ENCODE measurements at regions not wholly inside any gene's neighbourhood (a gene's known extent, or its start where the extent isn't known, plus 50 kb on each side); places are given as distances from the start of the nearest gene placed in this dataset.

- DNase-seq = no peak
- WGBS, 3 donors = 60 to 83% (median 73%) methylated on average over 3 of the region's 3 CpGs
- peaks cover 9% of the 10 kb centered on the region for H3K4me1 ChIP-seq (ENCODE audit: insufficient read depth)
- intact Hi-C loops (cut with DNase I) = no loop called here
- no peaks in the 10 kb centered on the region for H3K27me3 ChIP-seq
- H3K36me3 ChIP-seq = no peaks in the 10 kb centered on the region
- H3K27ac ChIP-seq = no peak overlapping the region
- no peak for TF ChIP-seq CTCF (IDR thresholded peaks at IDR 0.05)
- TF ChIP-seq EP300 (IDR thresholded peaks at IDR 0.05) = no peak
- no peak for TF ChIP-seq POLR2A (IDR thresholded peaks at IDR 0.05)
- no peak overlapping the region for H3K4me3 ChIP-seq
- H3K9me3 ChIP-seq = no peaks in the 10 kb centered on the region
Measured at GRCh38 chr1:59176471-59176870, 120.4 kb upstream of the FGGY start.

- no peaks in the 10 kb centered on the region for H3K36me3 ChIP-seq
- H3K4me3 ChIP-seq = no peak overlapping the region
- no peak for DNase-seq
- no peak for TF ChIP-seq EP300 (IDR thresholded peaks at IDR 0.05)
- TF ChIP-seq CTCF (IDR thresholded peaks at IDR 0.05) = no peak
- no peak for TF ChIP-seq POLR2A (IDR thresholded peaks at IDR 0.05)
- peak overlapping the region in 1 of 2 donors; percentile 71 for H3K27ac ChIP-seq
- no peaks in the 10 kb centered on the region for H3K27me3 ChIP-seq
- intact Hi-C loops (cut with DNase I) = no loop called here
- 95 to 100% (median 99%) methylated on average over 2 of the region's 2 CpGs for WGBS, 3 donors
- H3K9me3 ChIP-seq = no peaks in the 10 kb centered on the region
- H3K4me1 ChIP-seq (ENCODE audit: insufficient read depth) = peaks cover 9% of the 10 kb centered on the region
Measured at GRCh38 chr1:59177756-59178155, 119.1 kb upstream of the FGGY start.

GRCh38 chr1:59178339-59179187 is 118.3 kb upstream of the FGGY start:
- peak; percentile 83 to 91 (median 87) for DNase-seq
- Histone ChIP-seq H3K27ac (peak overlapping the region; percentile 44 to 71), H3K4me1 (ENCODE audit: insufficient read depth) (peaks cover 9% of the 10 kb centered on the region), H3K4me3 (no peak overlapping the region), H3K36me3 (no peaks in the 10 kb centered on the region), H3K27me3 (no peaks in the 10 kb centered on the region), H3K9me3 (no peaks in the 10 kb centered on the region)
- peak; percentile 3 for TF ChIP-seq EP300 (IDR thresholded peaks at IDR 0.05)
- TF ChIP-seq POLR2A (IDR thresholded peaks at IDR 0.05) = peak; percentile 12
- peak in 1 of 3 donors; percentile 16 for TF ChIP-seq CTCF (IDR thresholded peaks at IDR 0.05)
- 10 to 14% (median 13%) methylated on average over 4 of the region's 4 CpGs for WGBS, 3 donors
- intact Hi-C loops (cut with DNase I) = no loop called here

GRCh38 chr1:59179673-59180072 is 117.2 kb upstream of the FGGY start:
- TF ChIP-seq POLR2A (IDR thresholded peaks at IDR 0.05) (no peak), EP300 (IDR thresholded peaks at IDR 0.05) (no peak), CTCF (IDR thresholded peaks at IDR 0.05) (no peak)
- no peaks in the 10 kb centered on the region for H3K9me3 ChIP-seq
- no peaks in the 10 kb centered on the region for H3K36me3 ChIP-seq
- H3K4me3 ChIP-seq = no peak overlapping the region
- no peak for DNase-seq
- intact Hi-C loops (cut with DNase I) = no loop called here
- WGBS, 3 donors = 19 to 38% (median 34%) methylated on average over 1 of the region's 1 CpG
- H3K27ac ChIP-seq = peak overlapping the region in 1 of 2 donors; percentile 71
- H3K27me3 ChIP-seq = no peaks in the 10 kb centered on the region
- peaks cover 9% of the 10 kb centered on the region for H3K4me1 ChIP-seq (ENCODE audit: insufficient read depth)

Data from ovary (tissue), 7 donors.